IMR-90 (cell line): ENCODE measurements at regions not wholly inside any gene's neighbourhood (a gene's known extent, or its start where the extent isn't known, plus 50 kb on each side); places are given as distances from the start of the nearest gene placed in this dataset.

Source experiments
- ATAC-seq: fragments of 200-7000 bp; cut with Tn5 transposase; 2 replicates; pipeline ENCODE4 v1.9.1; 2020; ENCODE audit warnings: low read depth, mild to moderate bottlenecking, moderate library complexity
- BruUV-seq: library from RNA; stranded (reverse); fragments of 400-500 nt; replicated peaks from 2 replicates; lab custom pipeline; 2021; lab: Mats Ljungman, UMichigan
- CTCF ChIA-PET: fragments of 300-600 bp; formaldehyde crosslinking; extraction: SDS; loops from one replicate; lab custom pipeline; 2021; ENCODE audit warnings: antibody characterized with exemption; lab: Yijun Ruan, JAX
- POLR2A ChIA-PET: fragments of 300-600 bp; sonication (Branson Sonifier 250); formaldehyde crosslinking; loops from one replicate; lab custom pipeline; 2022; ENCODE audit warnings: antibody characterized with exemption; ENCODE audit not compliant: unreplicated experiment; lab: Charles Lee
- DNase-seq: peaks from one replicate; pipeline ENCODE4 v3.0.0; 2013
- H2AFZ ChIP-seq: replicated peaks from 2 replicates; pipeline ENCODE3; 2013; ENCODE audit warnings: low read length, mild to moderate bottlenecking; ENCODE audit not compliant: poor library complexity
- H2AK5ac ChIP-seq: 2 replicates; pipeline ENCODE4 v1.6.1; 2013; ENCODE audit warnings: low read depth, low read length, inconsistent platforms
- H2AK9ac ChIP-seq: replicated peaks from 2 replicates; pipeline ENCODE3; 2013; ENCODE audit warnings: mild to moderate bottlenecking, low read depth, low read length, moderate library complexity; ENCODE audit not compliant: poor library complexity
- H2BK120ac ChIP-seq: 2 replicates; pipeline ENCODE4 v1.6.1; 2013; ENCODE audit warnings: low read depth, low read length, inconsistent platforms
- H2BK15ac ChIP-seq: 3 replicates; pipeline ENCODE4 v1.6.1; 2013; ENCODE audit warnings: low read depth, low read length, inconsistent platforms
- H2BK20ac ChIP-seq: 2 replicates; pipeline ENCODE4 v1.6.1; 2013; ENCODE audit warnings: low read depth, mild to moderate bottlenecking, inconsistent platforms, low read length, moderate library complexity
- H2BK5ac ChIP-seq: 2 replicates; pipeline ENCODE4 v1.6.1; 2013; ENCODE audit warnings: mild to moderate bottlenecking, low read depth, low read length, inconsistent platforms; ENCODE audit not compliant: poor library complexity, severe bottlenecking
- H3K14ac ChIP-seq: replicated peaks from 2 replicates; pipeline ENCODE4 v1.6.1; 2013; ENCODE audit warnings: low read depth, low read length, inconsistent platforms
- H3K18ac ChIP-seq: 2 replicates; pipeline ENCODE4 v1.6.1; 2013; ENCODE audit warnings: low read depth, low read length, control low read depth
- H3K23ac ChIP-seq: 2 replicates; pipeline ENCODE4 v1.6.1; 2013; ENCODE audit warnings: low read depth, low read length, inconsistent platforms
- H3K27ac ChIP-seq: 2 replicates; pipeline ENCODE4 v1.5.1; 2013; ENCODE audit warnings: mild to moderate bottlenecking, control low read depth, low read length; ENCODE audit not compliant: insufficient read depth
- H3K27me3 ChIP-seq: 2 replicates; pipeline ENCODE4 v1.6.1; 2013; ENCODE audit warnings: low read length; ENCODE audit not compliant: control insufficient read depth, insufficient read depth
- H3K36me3 ChIP-seq: 2 replicates; pipeline ENCODE4 v1.6.1; 2013; ENCODE audit warnings: low read length, mixed read lengths; ENCODE audit not compliant: control insufficient read depth, insufficient read depth
- H3K4ac ChIP-seq: 2 replicates; pipeline ENCODE4 v1.6.1; 2013; ENCODE audit warnings: low read depth, low read length, inconsistent platforms
- H3K4me1 ChIP-seq: 2 replicates; pipeline ENCODE4 v1.6.1; 2013; ENCODE audit warnings: low read length, mixed read lengths; ENCODE audit not compliant: control insufficient read depth, insufficient read depth
- H3K4me2 ChIP-seq: 2 replicates; pipeline ENCODE4 v1.6.1; 2013; ENCODE audit warnings: low read depth, mild to moderate bottlenecking, control low read depth, low read length, moderate library complexity
- H3K4me3 ChIP-seq: 2 replicates; pipeline ENCODE4 v1.5.1; 2013; ENCODE audit warnings: low read depth, mild to moderate bottlenecking, control low read depth, low read length, moderate library complexity; ENCODE audit not compliant: insufficient read depth
- H3K56ac ChIP-seq: 2 replicates; pipeline ENCODE4 v1.6.1; 2013; ENCODE audit warnings: low read length, inconsistent platforms; ENCODE audit not compliant: insufficient read depth; ENCODE audit errors: extremely low read depth
- H3K79me1 ChIP-seq, 2 experiments: 2 replicates each; pipeline ENCODE4 v1.6.1; 2013; ENCODE audit warnings: low read length in 2 of 2, inconsistent platforms in 1 of 2, low read depth in 1 of 2
- H3K9ac ChIP-seq: 2 replicates; pipeline ENCODE4 v1.6.1; 2013; ENCODE audit warnings: low read depth, low read length, control low read depth
- H3K9me1 ChIP-seq: 2 replicates; pipeline ENCODE4 v1.6.1; 2013; ENCODE audit warnings: low read length, inconsistent platforms; ENCODE audit not compliant: insufficient read depth
- H3K9me3 ChIP-seq: 2 replicates; pipeline ENCODE4 v1.6.1; 2013; ENCODE audit warnings: low read length; ENCODE audit not compliant: control insufficient read depth, insufficient read depth
- H4K20me1 ChIP-seq: 2 replicates; pipeline ENCODE4 v1.6.1; 2013; ENCODE audit warnings: low read length, inconsistent platforms; ENCODE audit not compliant: insufficient read depth
- H4K5ac ChIP-seq: 2 replicates; pipeline ENCODE4 v1.6.1; 2013; ENCODE audit warnings: mild to moderate bottlenecking, low read depth, low read length, control low read depth
- H4K8ac ChIP-seq, 2 experiments: 2 replicates each; pipeline ENCODE4 v1.6.1; 2013; ENCODE audit warnings: low read depth in 2 of 2, low read length in 2 of 2, control low read depth in 1 of 2, inconsistent platforms in 1 of 2
- H4K91ac ChIP-seq: 2 replicates; pipeline ENCODE4 v1.6.1; 2013; ENCODE audit warnings: low read depth, low read length, inconsistent platforms; ENCODE audit not compliant: insufficient read depth
- MAZ ChIP-seq: IDR thresholded peaks from 2 replicates; pipeline ENCODE4 v1.6.1; 2012; ENCODE audit warnings: low read depth, mild to moderate bottlenecking, low read length, improper control_type of control experiment, moderate library complexity, borderline replicate concordance
- NFE2L2 ChIP-seq: fragments of 150-350 bp; IDR thresholded peaks from 2 replicates; pipeline ENCODE4 v1.6.1; 2016; ENCODE audit warnings: low read depth, mild to moderate bottlenecking, low read length
- RCOR1 ChIP-seq: IDR thresholded peaks from 2 replicates; pipeline ENCODE4 v1.6.1; 2012; ENCODE audit warnings: mild to moderate bottlenecking, low read length, improper control_type of control experiment; ENCODE audit not compliant: insufficient replicate concordance
- RFX5 ChIP-seq: IDR thresholded peaks from 2 replicates; pipeline ENCODE4 v1.8.0; 2012; ENCODE audit warnings: low read depth, mild to moderate bottlenecking, low read length, moderate library complexity
- WGBS, 2 experiments: methylation state at CpG; one replicate each; pipeline versions ENCODE4 v1.1.5 to v1.1.7; 2013; ENCODE audit warnings: missing lambda C conversion rate in 2 of 2; ENCODE audit not compliant: insufficient read length in 1 of 2; ENCODE audit errors: extremely low coverage in 2 of 2; 5-methylcytosine and 5-hydroxymethylcytosine counted together
- dilution Hi-C: fragments of 300-500 bp; cut with HindIII; formaldehyde crosslinking; loops from one replicate; pipeline ENCODE4 v1.14.3; 2018; ENCODE audit warnings: low sequenced_read_pairs; ENCODE audit not compliant: unreplicated experiment
- in situ Hi-C: fragments of 300-500 bp; cut with MboI; formaldehyde crosslinking; loops from 3 replicates; pipeline ENCODE4 v1.14.3; 2019; ENCODE audit warnings: low sequenced_read_pairs, inconsistent platforms, mixed read lengths
- intact Hi-C: fragments of 100-400 bp; cut with micrococcal nuclease; formaldehyde crosslinking; loops from 2 replicates; pipeline ENCODE4 v1.10.0; 2022

DNA sequence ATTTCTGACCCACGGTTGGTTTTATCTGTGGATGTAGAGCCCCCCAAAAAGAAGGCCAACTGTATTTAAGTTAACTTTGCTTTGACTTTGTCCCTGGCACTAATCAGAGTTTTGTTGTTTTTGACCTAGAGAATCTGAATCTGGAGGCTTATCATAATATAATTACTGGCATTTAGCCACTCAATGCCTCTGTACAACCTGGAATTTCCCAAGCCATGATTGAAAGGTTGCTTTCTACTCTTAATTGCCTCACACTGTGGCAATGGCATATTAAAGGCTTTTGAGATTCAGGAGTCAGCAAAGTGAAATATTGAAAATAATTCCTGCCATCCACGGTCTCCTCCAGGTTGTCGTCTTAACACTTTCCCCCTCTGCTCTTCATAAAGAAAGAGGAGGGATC is 205.2 kb upstream of the GHITM start:
- Histone ChIP-seq H2BK5ac (no peak overlapping the region), H3K56ac (no peak overlapping the region), H2BK15ac (no peak overlapping the region), H2AFZ (no peak overlapping the region), H3K4me2 (no peak overlapping the region), H3K9me3 (peaks cover 6% of the 10 kb centered on the region; the same call in 1 of the 2 replicates), H2BK20ac (no peak overlapping the region), H2BK120ac (no peak overlapping the region), H3K4me3 (no peak overlapping the region), H3K9me1 (no peaks in the 10 kb centered on the region), H3K36me3 (no peaks in the 10 kb centered on the region), H3K23ac (no peak overlapping the region), H2AK9ac (no peak overlapping the region), H3K4ac (no peak overlapping the region), H3K14ac (no peak overlapping the region), H4K5ac (no peak overlapping the region), H3K27ac (no peak overlapping the region), H3K79me1 (no peaks in the 10 kb centered on the region), H3K9ac (no peak overlapping the region), H4K8ac (no peak overlapping the region), H3K4me1 (no peaks in the 10 kb centered on the region), H3K27me3 (no peaks in the 10 kb centered on the region), H4K20me1 (no peaks in the 10 kb centered on the region), H2AK5ac (no peak overlapping the region), H4K91ac (no peak overlapping the region), H3K18ac (no peak overlapping the region)
- intact Hi-C loops (no loop called here), in situ Hi-C loops (no loop called here), dilution Hi-C loops (no loop called here)
- DNase-seq, result no peak
- ChIA-PET CTCF (no interaction called here), POLR2A (no interaction called here)
- no peak for ATAC-seq
- TF ChIP-seq RFX5, result no peak
- no peak for TF ChIP-seq RCOR1
- no peak for TF ChIP-seq MAZ
- no peak for TF ChIP-seq NFE2L2
- WGBS, 2 experiments, result no CpG with 5 or more reads among the region's 3 CpGs
- no TSS peak for BruUV-seq
